Lower lobe of right lung (tissue), 2 donors: ENCODE measurements at regions not wholly inside any gene's neighbourhood (a gene's known extent, or its start where the extent isn't known, plus 50 kb on each side); places are given as distances from the start of the nearest gene placed in this dataset.
A peak's percentile ranks its signal among the peaks of the same experiment; 100 is the strongest.

Experiments
- ATAC-seq, 2 donors: fragments of 200-7000 bp; cut with Tn5 transposase; one replicate each; pipeline ENCODE4 v1.9.1; 2020 to 2022; ENCODE audit warnings: mild to moderate bottlenecking in 2 of 2, moderate library complexity in 2 of 2
- DNase-seq: peaks from one replicate; pipeline ENCODE4 v3.0.0-alpha.2; 2020
- H3K27ac ChIP-seq: fragments of 200-600 bp; one replicate; pipeline ENCODE4 v1.8.0; 2022
- H3K27me3 ChIP-seq: fragments of 200-600 bp; one replicate; pipeline ENCODE4 v1.8.0; 2022; ENCODE audit warnings: low read depth
- H3K36me3 ChIP-seq: fragments of 200-600 bp; one replicate; pipeline ENCODE4 v1.8.0; 2022; ENCODE audit warnings: mild to moderate bottlenecking
- H3K4me1 ChIP-seq: fragments of 200-600 bp; one replicate; pipeline ENCODE4 v1.8.0; 2022
- H3K4me3 ChIP-seq: fragments of 200-600 bp; one replicate; pipeline ENCODE4 v1.8.0; 2022; ENCODE audit warnings: mild to moderate bottlenecking
- H3K9me3 ChIP-seq: fragments of 200-600 bp; one replicate; pipeline ENCODE4 v1.8.0; 2022
- CTCF ChIP-seq: fragments of 200-600 bp; IDR thresholded peaks from one replicate; pipeline ENCODE4 v1.8.0; 2022; ENCODE audit warnings: antibody characterized with exemption, mild to moderate bottlenecking
- intact Hi-C: fragments of 100-400 bp; cut with DNase I; formaldehyde crosslinking; loops from one replicate; pipeline ENCODE4 v1.11.0; 2022
- donor health status: DM: no; HTN: yes; CAD: no; lungs with severe emphysema.

- Histone ChIP-seq H3K4me3 (no peak overlapping the region), H3K36me3 (no peaks in the 10 kb centered on the region), H3K27ac (no peak overlapping the region), H3K4me1 (no peaks in the 10 kb centered on the region), H3K9me3 (no peaks in the 10 kb centered on the region), H3K27me3 (peaks cover 6% of the 10 kb centered on the region)
- intact Hi-C loops = no loop called here
- no peak for DNase-seq
- ATAC-seq = no peak
- no peak for TF ChIP-seq CTCF
These were observed 56.5 kb upstream of the COL5A1 start for GRCh38 chr9:134585021-134585561.

- H3K27ac ChIP-seq = no peak overlapping the region
- no peaks in the 10 kb centered on the region for H3K4me1 ChIP-seq
- DNase-seq (no peak), ATAC-seq (peak in 1 of 2 donors; percentile 54)
- H3K27me3 ChIP-seq = peaks cover 8% of the 10 kb centered on the region
- no peak overlapping the region for H3K4me3 ChIP-seq
- H3K36me3 ChIP-seq = no peaks in the 10 kb centered on the region
- intact Hi-C loops = no loop called here
- no peak for TF ChIP-seq CTCF
- no peaks in the 10 kb centered on the region for H3K9me3 ChIP-seq
These were observed 55.6 kb upstream of the COL5A1 start for GRCh38 chr9:134585746-134586706.

DNA sequence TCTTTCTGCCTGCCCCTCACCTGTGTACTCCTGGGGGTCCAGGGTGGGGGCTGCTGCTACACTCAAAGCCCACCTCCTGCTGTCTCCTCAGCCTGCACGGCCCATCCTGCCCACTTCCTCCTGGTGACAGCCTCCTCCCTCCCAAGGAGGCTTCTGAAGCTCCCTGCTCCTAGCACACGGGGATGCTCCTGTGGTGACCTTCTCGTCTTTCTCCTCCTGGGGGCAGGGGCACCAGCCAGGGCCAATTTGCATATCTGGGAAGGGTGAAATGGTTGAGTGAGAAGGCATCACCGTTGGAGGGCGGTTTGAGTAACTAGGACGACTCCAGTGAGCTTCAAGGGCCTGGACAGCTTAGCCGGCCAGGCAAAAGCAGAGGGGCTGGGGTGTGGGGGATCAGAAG is 51.9 kb upstream of the COL5A1 start:
- ATAC-seq = no peak
- no peaks in the 10 kb centered on the region for H3K36me3 ChIP-seq
- TF ChIP-seq CTCF = no peak
- intact Hi-C loops = no loop called here
- H3K9me3 ChIP-seq = no peaks in the 10 kb centered on the region
- no peaks in the 10 kb centered on the region for H3K4me1 ChIP-seq
- H3K27ac ChIP-seq = no peak overlapping the region
- no peak overlapping the region for H3K4me3 ChIP-seq
- peaks cover 8% of the 10 kb centered on the region for H3K27me3 ChIP-seq
- DNase-seq = no peak

DNA sequence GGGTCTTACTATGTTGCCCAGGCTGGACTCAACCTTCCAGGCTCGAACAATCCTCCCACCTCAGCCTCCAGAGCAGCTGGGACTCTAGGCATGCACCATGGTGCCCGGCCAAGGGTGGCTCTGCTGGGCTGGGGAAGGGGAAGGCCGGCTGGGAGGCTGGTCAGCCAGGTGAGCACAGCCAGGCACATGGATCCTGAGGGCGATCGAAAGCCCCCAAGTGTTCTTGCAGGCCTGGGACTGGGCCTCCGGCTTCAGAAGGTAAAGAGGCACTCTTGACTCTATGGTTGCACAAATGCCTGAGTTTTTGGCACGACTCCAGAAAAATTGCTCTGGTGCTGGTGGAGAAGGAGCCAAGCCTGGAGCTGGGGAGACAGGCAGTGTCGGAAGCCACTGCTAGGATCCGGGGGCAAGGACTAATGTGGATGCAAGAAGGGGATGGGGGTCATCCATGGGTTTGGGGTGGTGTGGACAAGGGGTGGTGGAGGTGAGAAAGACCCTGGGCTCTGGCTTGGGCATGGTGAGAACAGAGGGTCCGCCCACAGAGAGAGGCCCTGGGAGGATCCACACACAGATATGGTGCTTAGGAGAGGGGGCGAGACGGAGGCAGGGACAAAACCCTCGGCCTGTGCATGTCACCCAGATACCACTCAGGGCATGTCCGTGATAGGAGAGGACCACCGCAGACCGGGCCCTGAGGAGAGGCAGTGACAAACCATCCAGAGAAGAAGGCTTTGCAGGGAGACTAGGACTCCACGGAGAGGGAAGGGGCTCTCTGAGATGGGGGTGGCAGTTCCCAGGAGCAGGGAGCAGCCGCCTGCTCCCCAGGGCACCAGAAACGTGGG is 51.1 kb upstream of the COL5A1 start:
- TF ChIP-seq CTCF = no peak
- H3K4me3 ChIP-seq = no peak overlapping the region
- no peak for DNase-seq
- H3K27me3 ChIP-seq = peaks cover 8% of the 10 kb centered on the region
- ATAC-seq = peak; percentile 50 to 69
- H3K36me3 ChIP-seq = no peaks in the 10 kb centered on the region
- H3K4me1 ChIP-seq = no peaks in the 10 kb centered on the region
- intact Hi-C loops = no loop called here
- H3K9me3 ChIP-seq = no peaks in the 10 kb centered on the region
- no peak overlapping the region for H3K27ac ChIP-seq

DNA sequence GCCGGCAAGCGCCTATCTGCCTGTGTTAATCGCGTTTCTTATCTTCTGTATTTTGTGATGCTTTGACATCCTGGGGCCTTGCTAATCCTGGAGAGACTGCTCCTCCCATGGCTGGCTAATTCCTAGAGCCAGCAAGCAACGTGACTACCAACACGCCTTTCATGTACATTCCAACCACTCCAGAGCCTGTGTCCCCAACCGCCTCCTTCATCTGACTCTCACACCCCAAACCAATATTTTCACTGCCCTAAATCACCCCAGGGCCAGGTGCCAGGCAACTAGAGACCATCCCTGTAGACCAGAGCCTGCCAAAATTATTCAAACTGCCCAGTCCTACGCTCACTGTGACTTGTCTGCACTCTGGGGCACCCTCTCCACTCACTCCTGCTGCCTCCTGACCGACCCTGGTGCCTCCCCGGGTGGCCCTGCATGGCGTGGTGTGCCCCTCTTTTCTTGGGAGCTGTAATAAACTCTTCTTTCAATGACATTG is 50.5 kb upstream of the COL5A1 start:
- H3K9me3 ChIP-seq = no peaks in the 10 kb centered on the region
- peaks cover 8% of the 10 kb centered on the region for H3K27me3 ChIP-seq
- DNase-seq (no peak), ATAC-seq (peak; percentile 36 to 37)
- intact Hi-C loops = no loop called here
- H3K36me3 ChIP-seq = no peaks in the 10 kb centered on the region
- no peak for TF ChIP-seq CTCF
- no peak overlapping the region for H3K4me3 ChIP-seq
- no peak overlapping the region for H3K27ac ChIP-seq
- no peaks in the 10 kb centered on the region for H3K4me1 ChIP-seq
